GM19239 (cell line): ENCODE measurements at regions not wholly inside any gene's neighbourhood (a gene's known extent, or its start where the extent isn't known, plus 50 kb on each side); places are given as distances from the start of the nearest gene placed in this dataset.

Experiments used
- DNase-seq: peaks from one replicate; pipeline ENCODE4 v3.0.0; 2011; ENCODE audit warnings: low spot score; ENCODE audit not compliant: insufficient read length
- FAIRE-seq: peaks from 2 replicates; lab custom pipeline; 2011; peaks lifted over from hg19 to GRCh38; lab: Jason Lieb, UNC

- DNase-seq (no peak), FAIRE-seq (no peak)
Measured at GRCh38 chr3:31432897-31433678, 99.6 kb upstream of the STT3B start.

- DNase-seq: no peak
- FAIRE-seq: no peak
Measured at GRCh38 chr3:31433679-31433992, 99.1 kb upstream of the STT3B start.

DNA sequence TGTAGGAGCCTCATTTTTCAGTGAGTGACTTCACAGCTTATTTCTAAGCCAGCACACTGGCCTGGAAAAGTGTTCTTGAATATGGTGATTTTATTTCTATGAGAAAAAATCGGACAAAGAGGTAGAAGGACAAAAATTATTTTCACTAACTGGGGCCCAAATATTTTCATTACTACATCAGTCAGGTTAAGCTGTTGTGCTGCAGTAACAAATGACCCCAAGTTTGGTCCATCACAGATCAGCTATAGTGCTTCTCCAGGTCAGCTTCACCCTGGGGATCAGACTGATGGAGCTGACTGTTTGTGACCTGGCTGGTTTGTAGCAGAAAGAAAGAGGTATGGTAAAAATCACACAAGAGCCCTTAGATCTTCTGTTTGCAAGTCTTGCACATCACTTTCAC, 97.9 kb upstream of the STT3B start:
- no peak for FAIRE-seq

GRCh38 chr3:31436830-31437229, 95.9 kb upstream of the STT3B start:
- FAIRE-seq (no peak), DNase-seq (no peak)

More for the DNA sequence above, 97.9 kb upstream of the STT3B start:
- no peak for DNase-seq

GRCh38 chr3:31438742-31439141, 94.0 kb upstream of the STT3B start:
- FAIRE-seq: no peak
- no peak for DNase-seq

DNA sequence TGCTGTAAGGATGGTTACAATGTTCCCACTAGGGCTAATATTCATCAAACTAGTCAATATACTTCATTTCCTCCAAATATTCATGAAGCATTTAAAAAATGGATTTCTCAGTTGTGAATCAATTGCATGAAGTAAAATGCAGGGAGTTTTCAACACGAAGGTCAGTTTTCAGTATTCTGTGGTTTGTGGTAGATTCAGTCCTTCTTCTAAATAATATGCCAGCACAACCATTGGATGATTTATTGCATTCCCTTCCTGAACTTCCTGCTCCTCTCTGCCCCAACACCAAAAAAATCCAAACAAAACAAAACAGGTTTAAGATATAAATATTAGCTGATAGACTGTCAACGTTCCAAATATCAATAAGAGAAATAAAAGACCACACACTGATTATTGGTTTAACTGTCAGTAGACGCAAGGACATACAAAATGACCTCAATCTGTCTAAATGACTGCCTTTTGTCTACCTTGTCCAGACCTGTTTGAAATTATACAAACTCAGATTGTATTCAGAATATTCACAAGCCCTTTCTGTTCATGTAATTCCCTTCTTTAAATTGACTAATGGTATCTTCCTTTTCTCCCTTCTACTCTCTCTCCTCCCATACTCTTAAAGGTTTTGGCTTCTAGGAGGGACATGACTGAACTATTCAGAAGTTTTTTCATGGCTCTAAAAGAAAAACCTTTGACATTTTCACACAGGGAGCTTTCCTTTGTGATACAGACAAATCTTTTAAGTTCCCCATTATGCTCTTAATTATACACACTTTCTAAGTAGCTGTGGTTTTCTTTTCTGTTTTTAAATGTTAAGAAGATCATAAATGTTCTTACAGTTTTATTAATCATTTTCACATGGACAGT, 92.6 kb upstream of the STT3B start:
- no peak for FAIRE-seq
- DNase-seq: no peak

GRCh38 chr3:31440878-31441277, 91.8 kb upstream of the STT3B start:
- FAIRE-seq: no peak
- no peak for DNase-seq

- FAIRE-seq (no peak), DNase-seq (no peak)
Measured at GRCh38 chr3:31442755-31443154, 90.0 kb upstream of the STT3B start.

DNA sequence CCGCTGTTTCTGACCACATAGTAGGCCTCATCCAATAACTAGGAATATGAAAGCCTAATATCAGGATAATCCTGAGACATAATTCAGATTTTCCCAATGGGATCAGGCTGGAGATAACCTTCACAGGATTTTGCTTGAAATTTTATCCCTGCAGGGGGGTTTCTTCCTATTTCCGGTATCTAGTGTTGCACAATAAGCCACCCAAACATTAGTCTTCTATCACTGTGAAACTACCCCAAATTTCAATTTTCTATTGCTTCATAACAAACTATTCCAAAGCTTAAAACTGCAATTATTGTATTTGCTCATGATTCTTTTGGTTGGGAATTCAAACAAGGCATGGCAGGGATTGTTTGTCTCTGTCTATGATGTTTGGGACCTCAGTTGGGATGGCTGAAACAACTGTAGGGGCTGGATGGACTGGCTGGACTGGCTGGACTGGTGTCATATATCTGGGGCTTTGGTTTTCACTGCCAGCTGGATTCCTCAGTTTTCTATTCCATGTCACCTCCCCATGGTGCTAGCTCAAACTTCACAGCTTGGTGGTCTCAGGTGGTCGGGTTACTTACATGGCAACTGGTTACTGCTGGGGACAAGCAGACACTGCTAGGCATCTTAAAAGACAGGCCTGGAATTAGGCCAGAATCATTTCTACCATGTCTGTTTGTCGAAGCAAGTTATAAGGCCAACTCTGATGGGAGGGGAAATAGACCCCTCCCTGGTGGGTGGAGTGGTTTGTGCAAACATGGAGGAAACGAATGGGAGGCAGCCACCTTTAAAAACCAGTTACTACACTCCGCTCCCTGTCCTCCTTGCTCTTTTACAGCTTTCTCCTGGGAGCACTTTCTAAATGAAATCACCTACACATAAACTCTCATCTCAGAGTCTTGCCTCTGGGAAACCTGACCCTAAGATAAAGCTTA, 88.2 kb upstream of the STT3B start:
- DNase-seq (no peak), FAIRE-seq (no peak)

DNA sequence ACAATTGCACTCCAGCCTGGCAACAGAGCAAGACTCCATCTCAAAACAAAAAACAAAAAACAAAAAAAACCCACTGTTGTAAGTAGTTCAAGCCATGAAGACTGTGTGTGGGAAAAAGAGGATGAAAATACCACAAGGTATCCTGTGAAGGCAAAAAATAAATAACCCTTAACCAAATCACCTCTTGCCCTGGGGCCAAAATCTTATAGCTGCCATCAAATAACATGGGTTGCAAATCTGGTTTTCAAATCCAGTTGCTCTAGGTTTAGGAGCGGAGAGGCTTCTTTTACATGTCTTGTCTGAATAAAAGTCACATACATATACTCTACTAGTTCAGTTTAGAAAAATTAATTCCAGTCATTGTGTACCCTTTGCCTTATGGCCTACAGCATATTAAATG, 87.0 kb upstream of the STT3B start:
- no peak for DNase-seq
- FAIRE-seq: no peak

DNA sequence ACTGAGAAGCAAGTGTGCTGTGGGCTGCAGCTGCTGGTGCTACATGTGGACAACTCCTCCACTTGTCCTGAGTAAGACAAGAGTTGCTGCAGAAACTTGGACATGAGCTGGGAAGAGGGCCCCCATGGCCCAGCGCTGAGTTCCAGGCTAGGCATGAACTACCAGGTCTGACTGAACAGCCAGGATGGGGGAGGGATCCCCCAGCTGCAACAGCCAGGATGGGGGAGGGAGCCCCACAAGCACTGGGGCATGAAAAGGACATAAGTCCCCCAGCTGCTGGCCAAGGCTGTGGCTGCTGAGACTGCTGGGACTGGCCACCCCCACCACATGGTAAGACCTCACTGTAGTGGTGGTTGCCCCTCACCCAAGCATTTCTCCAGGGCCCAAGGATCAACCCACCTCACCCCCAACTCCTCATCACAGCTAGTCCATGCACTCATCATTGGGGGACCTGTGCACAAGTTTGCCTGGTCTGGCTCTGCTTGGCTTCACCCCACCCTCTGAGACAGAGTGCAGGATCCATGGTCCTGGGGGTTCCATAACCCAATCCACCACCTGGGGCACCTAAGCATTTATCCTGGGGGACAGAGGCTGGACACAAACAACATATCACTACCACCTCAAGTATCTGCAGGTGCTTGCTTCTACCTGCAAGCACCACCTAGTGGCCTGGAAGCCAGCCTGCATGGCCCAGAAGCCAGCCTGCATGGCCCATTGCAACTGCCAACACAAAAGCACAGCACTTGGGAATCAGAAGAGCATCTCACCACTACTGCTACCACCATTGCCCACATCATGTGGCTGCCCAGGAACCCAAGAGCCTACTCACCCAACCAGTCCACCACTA, 84.5 kb upstream of the STT3B start:
- FAIRE-seq: no peak
- DNase-seq: no peak

DNA sequence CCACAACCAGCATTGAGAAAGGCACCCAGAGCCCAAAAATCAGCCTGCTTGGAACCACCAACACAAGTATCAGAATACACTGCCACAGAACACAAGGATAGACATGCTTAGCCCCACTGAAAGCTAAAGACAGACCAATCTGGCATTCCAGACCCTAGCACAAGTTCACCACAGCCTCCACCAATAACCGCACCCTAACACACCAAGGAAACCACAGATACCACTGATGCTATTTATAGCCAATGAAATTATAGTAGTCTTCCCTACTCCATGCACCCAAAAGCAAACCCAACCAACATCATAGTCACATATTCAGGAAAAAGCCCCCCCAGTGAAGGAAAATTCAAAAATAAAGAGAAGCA, 83.9 kb upstream of the STT3B start:
- FAIRE-seq: no peak
- DNase-seq: no peak

- DNase-seq (no peak), FAIRE-seq (no peak)
Measured at GRCh38 chr3:31449318-31449717, 83.4 kb upstream of the STT3B start.

GRCh38 chr3:31450345-31450744, 82.4 kb upstream of the STT3B start:
- DNase-seq (no peak), FAIRE-seq (no peak)

GRCh38 chr3:31452495-31453106, 80.1 kb upstream of the STT3B start:
- no peak for DNase-seq
- no peak for FAIRE-seq

DNA sequence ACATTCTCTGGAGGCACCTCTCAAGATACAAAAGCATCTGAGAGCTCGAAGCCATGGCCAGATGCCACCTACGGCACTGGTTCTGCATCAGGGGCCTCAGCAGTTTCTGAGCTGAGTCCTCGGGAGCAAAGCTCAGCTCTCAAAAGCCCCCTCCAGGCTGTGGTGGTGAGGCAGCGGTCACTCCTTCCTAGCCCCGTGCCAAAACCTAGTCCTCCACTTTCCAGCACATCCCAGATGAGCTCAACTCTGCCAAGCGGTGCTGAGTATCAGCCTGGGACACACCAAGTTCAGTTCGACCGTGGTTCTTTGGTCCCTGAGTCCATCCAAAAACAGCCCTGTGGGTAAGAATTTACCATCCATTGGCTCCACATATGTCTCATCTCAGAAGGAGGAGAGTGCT, 79.3 kb upstream of the STT3B start:
- no peak for FAIRE-seq
- no peak for DNase-seq

DNA sequence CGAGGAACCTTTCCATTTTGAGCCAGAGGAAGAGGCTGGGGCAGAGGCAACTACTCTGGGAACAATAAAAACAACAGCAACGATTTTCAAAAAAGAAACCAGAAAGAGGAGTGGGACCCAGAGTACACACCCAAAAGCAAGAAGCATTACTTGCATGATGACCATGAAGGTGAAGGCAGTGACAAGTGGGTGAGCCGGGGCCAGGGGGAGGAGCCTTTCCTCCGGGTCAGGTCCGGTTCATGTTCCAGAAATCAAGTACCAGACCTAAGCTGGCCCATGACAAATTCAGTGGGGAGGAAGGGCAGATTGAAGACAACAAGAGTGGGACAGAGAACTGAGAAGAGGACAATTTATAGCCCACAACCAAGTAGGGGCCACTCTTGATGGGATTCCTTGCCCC, 77.2 kb upstream of the STT3B start:
- DNase-seq (no peak), FAIRE-seq (no peak)

DNA sequence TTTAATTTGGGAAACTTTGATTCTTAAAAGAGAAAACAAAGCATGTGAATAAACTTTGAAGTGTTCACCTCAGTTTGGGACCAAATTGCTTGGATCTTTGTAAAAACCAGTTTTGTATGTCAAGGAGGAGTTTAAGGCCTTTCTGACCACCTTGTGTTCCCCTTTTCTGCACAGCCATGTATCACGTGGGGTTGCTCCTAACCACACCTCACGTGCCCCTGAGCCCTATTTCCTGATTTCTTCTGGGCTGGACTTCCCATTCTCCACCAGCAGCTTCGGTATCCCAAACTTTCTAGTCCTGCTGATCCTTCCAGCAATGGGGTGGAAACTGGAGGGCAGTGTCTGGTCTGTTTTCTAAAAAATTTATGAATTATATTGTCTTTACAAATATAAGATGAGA, 76.4 kb upstream of the STT3B start:
- no peak for DNase-seq
- FAIRE-seq: no peak

GRCh38 chr3:31461426-31461825, 71.3 kb upstream of the STT3B start:
- FAIRE-seq (no peak), DNase-seq (no peak)
